OCI-LY1 (cell line): ENCODE measurements at regions not wholly inside any gene's neighbourhood (a gene's known extent, or its start where the extent isn't known, plus 50 kb on each side); places are given as distances from the start of the nearest gene placed in this dataset.

Experiments used
- CTCF ChIP-seq: fragments of 200-600 bp; sonication (generic), shearing (Covaris generic); IDR thresholded peaks from 2 replicates; pipeline ENCODE4 v1.5.1; 2017; ENCODE audit warnings: mild to moderate bottlenecking, antibody characterized with exemption, low read length, moderate library complexity, mixed read lengths
- EZH2 ChIP-seq: fragments of 200-600 bp; sonication (generic), shearing (Covaris generic); IDR thresholded peaks from 2 replicates; pipeline ENCODE4 v1.8.0; 2017; ENCODE audit warnings: borderline replicate concordance, mixed run types, mild to moderate bottlenecking, antibody characterized with exemption, low read length, moderate library complexity, mixed read lengths

GRCh38 chr16:6602405-6602804 lies 730.2 kb upstream of the RBFOX1 start:
- no peak for TF ChIP-seq EZH2
- no peak for TF ChIP-seq CTCF
